GM12878 (cell line): ENCODE measurements at regions not wholly inside any gene's neighbourhood (a gene's known extent, or its start where the extent isn't known, plus 50 kb on each side); places are given as distances from the start of the nearest gene placed in this dataset.

Experiments used
- ATF3 ChIP-seq: IDR thresholded peaks from 2 replicates; pipeline ENCODE4 v1.6.1; 2011; ENCODE audit warnings: low read depth, mild to moderate bottlenecking, low read length, moderate library complexity, borderline replicate concordance; ENCODE audit errors: extremely low read depth
- CTCF ChIP-seq, 3 experiments: IDR thresholded peaks in 2 of 3; conservative IDR thresholded peaks in 1 of 3; 2 replicates each; pipeline ENCODE4 v1.5.1; 2011; ENCODE audit warnings: low read depth in 3 of 3, low read length in 3 of 3, mild to moderate bottlenecking in 3 of 3, control low read depth in 2 of 3, moderate library complexity in 2 of 3, inconsistent platforms in 1 of 3, mixed read lengths in 1 of 3; ENCODE audit not compliant: control insufficient read depth in 2 of 3, insufficient read depth in 1 of 3; ENCODE audit errors: extremely low read depth in 1 of 3
- MEF2A ChIP-seq: IDR thresholded peaks from 2 replicates; pipeline ENCODE4 v1.6.1; 2011; ENCODE audit warnings: low read depth, mild to moderate bottlenecking, low read length, moderate library complexity; ENCODE audit not compliant: insufficient read depth
- MTA2 ChIP-seq: fragments of 450-650 bp; IDR thresholded peaks from 2 replicates; pipeline ENCODE4 v1.6.1; 2016; ENCODE audit warnings: low read depth, mild to moderate bottlenecking, moderate library complexity
- RFX5 ChIP-seq: IDR thresholded peaks from 2 replicates; pipeline ENCODE4 v1.6.1; 2011; ENCODE audit warnings: low read depth, low read length, improper control_type of control experiment
- SIN3A ChIP-seq: IDR thresholded peaks from 2 replicates; pipeline ENCODE4 v1.6.1; 2012; ENCODE audit warnings: low read depth, low read length, improper control_type of control experiment
- SMC3 ChIP-seq: IDR thresholded peaks from 2 replicates; pipeline ENCODE4 v1.6.1; 2011; ENCODE audit warnings: low read length, improper control_type of control experiment, borderline replicate concordance
- TCF3 ChIP-seq: IDR thresholded peaks from 2 replicates; pipeline ENCODE4 v1.6.1; 2012; ENCODE audit warnings: low read depth, mild to moderate bottlenecking, low read length, borderline replicate concordance; ENCODE audit not compliant: insufficient read depth

GRCh38 chr5:33240558-33240957 is 200.2 kb upstream of the TARS1 start:
- TF ChIP-seq SIN3A (no peak), ATF3 (no peak), SMC3 (no peak), MTA2 (no peak), CTCF (IDR thresholded peaks at IDR 0.05 in 2 of 3, conservative IDR thresholded peaks at IDR 0.05 in 1 of 3; ENCODE audit: control insufficient read depth in 2 of 3, extremely low read depth in 1 of 3, insufficient read depth in 1 of 3, low read depth in 3 of 3, low read length in 3 of 3) (no peak), TCF3 (no peak), RFX5 (no peak), MEF2A (no peak)
